ENCODE measurements at regions not wholly inside any gene's neighbourhood (a gene's known extent, or its start where the extent isn't known, plus 50 kb on each side); places are given as distances from the start of the nearest gene placed in this dataset.

DNA sequence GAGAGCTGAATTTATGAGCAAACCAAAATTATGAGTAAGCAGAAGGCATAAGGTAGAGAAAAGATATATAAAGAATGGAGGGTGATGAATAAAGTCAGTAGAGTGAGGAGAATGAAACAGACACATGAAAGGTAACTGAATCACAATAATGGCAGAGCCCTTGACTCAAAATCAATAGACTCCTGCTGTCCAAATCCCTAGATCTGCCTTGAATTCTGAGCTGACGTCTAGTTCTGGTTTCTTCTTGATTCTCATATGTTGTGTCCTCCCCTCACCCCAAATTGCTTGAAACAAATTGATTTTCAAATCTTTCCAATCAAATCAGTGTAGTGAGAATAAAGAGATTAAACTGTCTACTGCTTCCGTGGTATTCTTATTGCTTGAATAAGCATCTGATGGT is 86.6 kb upstream of the IQCM start:
- TF ChIP-seq TOE1 (CRISPR knock-in tag; IDR thresholded peaks at IDR 0.05) (no peak), POLR2AphosphoS5 (IDR thresholded peaks at IDR 0.05; ENCODE audit: low read depth, low read length) (no peak), ZNF446 (CRISPR knock-in tag; IDR thresholded peaks at IDR 0.05) (no peak), HNF4A (CRISPR knock-in tag; IDR thresholded peaks at IDR 0.05) (no peak), RBM22 (optimal IDR thresholded peaks at IDR 0.05; ENCODE audit: low read length) (no peak), ZNF274 (CRISPR knock-in tag; IDR thresholded peaks at IDR 0.05) (no peak), GATAD2A (CRISPR knock-in tag; IDR thresholded peaks at IDR 0.05) (no peak), ADNP (CRISPR knock-in tag; IDR thresholded peaks at IDR 0.05) (no peak), ZNF296 (CRISPR knock-in tag; conservative IDR thresholded peaks at IDR 0.05) (no peak)
- TF ChIP-seq, protein P1, sequence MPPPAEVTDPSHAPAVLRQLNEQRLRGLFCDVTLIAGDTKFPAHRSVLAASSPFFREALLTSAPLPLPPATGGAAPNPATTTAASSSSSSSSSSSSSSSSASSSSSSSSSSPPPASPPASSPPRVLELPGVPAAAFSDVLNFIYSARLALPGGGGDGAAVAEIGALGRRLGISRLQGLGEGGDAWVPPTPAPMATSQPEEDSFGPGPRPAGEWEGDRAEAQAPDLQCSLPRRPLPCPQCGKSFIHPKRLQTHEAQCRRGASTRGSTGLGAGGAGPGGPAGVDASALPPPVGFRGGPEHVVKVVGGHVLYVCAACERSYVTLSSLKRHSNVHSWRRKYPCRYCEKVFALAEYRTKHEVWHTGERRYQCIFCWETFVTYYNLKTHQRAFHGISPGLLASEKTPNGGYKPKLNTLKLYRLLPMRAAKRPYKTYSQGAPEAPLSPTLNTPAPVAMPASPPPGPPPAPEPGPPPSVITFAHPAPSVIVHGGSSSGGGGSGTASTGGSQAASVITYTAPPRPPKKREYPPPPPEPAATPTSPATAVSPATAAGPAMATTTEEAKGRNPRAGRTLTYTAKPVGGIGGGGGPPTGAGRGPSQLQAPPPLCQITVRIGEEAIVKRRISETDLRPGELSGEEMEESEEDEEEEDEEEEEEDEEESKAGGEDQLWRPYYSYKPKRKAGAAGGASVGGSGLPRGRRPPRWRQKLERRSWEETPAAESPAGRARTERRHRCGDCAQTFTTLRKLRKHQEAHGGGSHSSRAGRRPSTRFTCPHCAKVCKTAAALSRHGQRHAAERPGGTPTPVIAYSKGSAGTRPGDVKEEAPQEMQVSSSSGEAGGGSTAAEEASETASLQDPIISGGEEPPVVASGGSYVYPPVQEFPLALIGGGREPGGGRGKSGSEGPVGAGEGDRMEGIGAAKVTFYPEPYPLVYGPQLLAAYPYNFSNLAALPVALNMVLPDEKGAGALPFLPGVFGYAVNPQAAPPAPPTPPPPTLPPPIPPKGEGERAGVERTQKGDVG (CRISPR knock-in tag; IDR thresholded peaks at IDR 0.05; ENCODE audit: borderline replicate concordance) = no peak
- TF ChIP-seq, protein P2, sequence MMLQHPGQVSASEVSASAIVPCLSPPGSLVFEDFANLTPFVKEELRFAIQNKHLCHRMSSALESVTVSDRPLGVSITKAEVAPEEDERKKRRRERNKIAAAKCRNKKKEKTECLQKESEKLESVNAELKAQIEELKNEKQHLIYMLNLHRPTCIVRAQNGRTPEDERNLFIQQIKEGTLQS (CRISPR knock-in tag; IDR thresholded peaks at IDR 0.05) = no peak
- TF ChIP-seq, protein P3, sequence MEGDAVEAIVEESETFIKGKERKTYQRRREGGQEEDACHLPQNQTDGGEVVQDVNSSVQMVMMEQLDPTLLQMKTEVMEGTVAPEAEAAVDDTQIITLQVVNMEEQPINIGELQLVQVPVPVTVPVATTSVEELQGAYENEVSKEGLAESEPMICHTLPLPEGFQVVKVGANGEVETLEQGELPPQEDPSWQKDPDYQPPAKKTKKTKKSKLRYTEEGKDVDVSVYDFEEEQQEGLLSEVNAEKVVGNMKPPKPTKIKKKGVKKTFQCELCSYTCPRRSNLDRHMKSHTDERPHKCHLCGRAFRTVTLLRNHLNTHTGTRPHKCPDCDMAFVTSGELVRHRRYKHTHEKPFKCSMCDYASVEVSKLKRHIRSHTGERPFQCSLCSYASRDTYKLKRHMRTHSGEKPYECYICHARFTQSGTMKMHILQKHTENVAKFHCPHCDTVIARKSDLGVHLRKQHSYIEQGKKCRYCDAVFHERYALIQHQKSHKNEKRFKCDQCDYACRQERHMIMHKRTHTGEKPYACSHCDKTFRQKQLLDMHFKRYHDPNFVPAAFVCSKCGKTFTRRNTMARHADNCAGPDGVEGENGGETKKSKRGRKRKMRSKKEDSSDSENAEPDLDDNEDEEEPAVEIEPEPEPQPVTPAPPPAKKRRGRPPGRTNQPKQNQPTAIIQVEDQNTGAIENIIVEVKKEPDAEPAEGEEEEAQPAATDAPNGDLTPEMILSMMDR (CRISPR knock-in tag; IDR thresholded peaks at IDR 0.05) = no peak
- TF ChIP-seq, protein P4, sequence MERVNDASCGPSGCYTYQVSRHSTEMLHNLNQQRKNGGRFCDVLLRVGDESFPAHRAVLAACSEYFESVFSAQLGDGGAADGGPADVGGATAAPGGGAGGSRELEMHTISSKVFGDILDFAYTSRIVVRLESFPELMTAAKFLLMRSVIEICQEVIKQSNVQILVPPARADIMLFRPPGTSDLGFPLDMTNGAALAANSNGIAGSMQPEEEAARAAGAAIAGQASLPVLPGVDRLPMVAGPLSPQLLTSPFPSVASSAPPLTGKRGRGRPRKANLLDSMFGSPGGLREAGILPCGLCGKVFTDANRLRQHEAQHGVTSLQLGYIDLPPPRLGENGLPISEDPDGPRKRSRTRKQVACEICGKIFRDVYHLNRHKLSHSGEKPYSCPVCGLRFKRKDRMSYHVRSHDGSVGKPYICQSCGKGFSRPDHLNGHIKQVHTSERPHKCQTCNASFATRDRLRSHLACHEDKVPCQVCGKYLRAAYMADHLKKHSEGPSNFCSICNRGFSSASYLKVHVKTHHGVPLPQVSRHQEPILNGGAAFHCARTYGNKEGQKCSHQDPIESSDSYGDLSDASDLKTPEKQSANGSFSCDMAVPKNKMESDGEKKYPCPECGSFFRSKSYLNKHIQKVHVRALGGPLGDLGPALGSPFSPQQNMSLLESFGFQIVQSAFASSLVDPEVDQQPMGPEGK (CRISPR knock-in tag; IDR thresholded peaks at IDR 0.05) = no peak
